Activated T-helper 2 cell treated with anti-CD3 and anti-CD28 coated beads, Interferon-gamma antibody, Interleukin-2, Interleukin-4, amounts not matched to agents 10 μg/mL and 5 μg/mL and 100 μg/mL, durations not matched to agents 14 hours and 24 hours and 36 hours (primary cell): ENCODE measurements at regions not wholly inside any gene's neighbourhood (a gene's known extent, or its start where the extent isn't known, plus 50 kb on each side); places are given as distances from the start of the nearest gene placed in this dataset.
"Not testable (repeated sequence)": the region's sequence is repeated elsewhere in the genome, so short reads cannot be mapped to it uniquely, and the experiment has no call there.

Experiments used
- DNase-seq: peaks from one replicate; pipeline ENCODE4 v3.0.0; 2021; ENCODE audit warnings: low spot score
- H3K27ac Mint-ChIP-seq: one replicate; pipeline ENCODE4 v1.8.0; 2021; ENCODE audit warnings: mixed read lengths
- H3K27me3 Mint-ChIP-seq: one replicate; pipeline ENCODE4 v1.8.0; 2021; ENCODE audit warnings: low read depth, mixed read lengths
- H3K36me3 Mint-ChIP-seq: one replicate; pipeline ENCODE4 v1.8.0; 2021; ENCODE audit warnings: low read depth, mixed read lengths
- H3K4me1 Mint-ChIP-seq: one replicate; pipeline ENCODE4 v1.8.0; 2021; ENCODE audit warnings: low read depth, mixed read lengths
- H3K4me3 Mint-ChIP-seq: one replicate; pipeline ENCODE4 v1.8.0; 2021; ENCODE audit warnings: low read depth, mild to moderate bottlenecking, moderate library complexity, mixed read lengths
- H3K9me3 Mint-ChIP-seq: one replicate; pipeline ENCODE4 v1.8.0; 2021; ENCODE audit warnings: mixed read lengths
- intact Hi-C: fragments of 100-400 bp; cut with micrococcal nuclease; formaldehyde crosslinking; loops from one replicate; pipeline ENCODE4 v1.15.1; 2023

DNA sequence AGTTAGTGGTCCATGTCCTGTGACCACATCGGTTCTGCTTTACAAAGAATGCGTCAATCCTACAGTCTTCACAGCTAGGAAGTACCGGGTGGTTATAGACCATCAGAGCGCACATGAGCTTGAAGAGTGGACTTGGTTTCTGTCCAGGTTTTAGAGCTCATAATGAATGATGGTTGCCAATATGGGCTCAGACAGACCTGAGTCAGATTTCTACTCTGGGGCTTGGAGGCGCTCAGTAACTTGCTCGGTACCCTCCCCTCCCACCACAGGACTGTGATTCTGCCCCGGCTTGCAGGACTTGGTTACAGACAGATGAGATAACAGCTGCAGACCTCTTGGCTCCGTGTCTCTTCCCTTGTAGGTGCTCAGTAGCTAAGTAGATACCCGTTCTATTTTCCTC is 284.7 kb downstream of the TSHZ3 start:
- H3K9me3 Mint-ChIP-seq = no peaks in the 10 kb centered on the region
- H3K27me3 Mint-ChIP-seq = no peaks in the 10 kb centered on the region
- no peak overlapping the region for H3K4me3 Mint-ChIP-seq
- H3K4me1 Mint-ChIP-seq = no peaks in the 10 kb centered on the region
- no peak overlapping the region for H3K27ac Mint-ChIP-seq
- intact Hi-C loops = no loop called here
- DNase-seq = no peak
- H3K36me3 Mint-ChIP-seq = no peaks in the 10 kb centered on the region

DNA sequence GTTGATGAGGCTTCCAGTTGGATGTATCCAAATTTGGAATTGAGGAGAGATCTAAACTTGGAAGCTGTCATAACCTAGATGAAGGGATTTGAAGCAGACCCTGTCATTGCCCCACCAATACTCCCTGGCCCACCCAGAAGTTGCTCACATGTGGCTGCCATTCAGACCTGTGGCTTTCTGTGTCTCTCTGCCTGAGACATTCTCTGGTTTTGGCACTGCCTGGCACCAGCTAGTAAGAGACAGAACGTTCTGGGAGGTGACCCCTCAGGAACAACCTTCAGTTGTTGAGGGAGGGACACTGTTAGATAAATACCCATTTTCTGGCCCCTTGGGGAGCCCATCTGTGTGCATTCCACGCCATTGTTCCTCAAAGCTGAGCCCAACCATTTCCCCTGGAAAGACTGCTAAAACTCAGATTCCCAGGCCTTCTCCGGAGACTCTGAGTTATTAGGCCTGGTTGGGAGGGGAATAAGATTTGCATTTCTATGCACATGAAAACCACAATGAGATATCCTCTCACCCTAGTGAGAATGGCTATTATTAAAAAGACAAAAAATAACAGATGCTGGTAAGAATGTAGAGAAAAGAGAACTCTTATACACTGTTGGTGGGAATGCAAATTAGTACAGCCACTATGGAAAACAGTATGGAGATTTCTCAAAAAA is 290.4 kb downstream of the TSHZ3 start:
- no peak for DNase-seq
- Mint-ChIP-seq H3K9me3 (no peaks in the 10 kb centered on the region), H3K4me1 (no peaks in the 10 kb centered on the region), H3K4me3 (no peak overlapping the region), H3K27me3 (no peaks in the 10 kb centered on the region), H3K27ac (no peak overlapping the region), H3K36me3 (no peaks in the 10 kb centered on the region)
- intact Hi-C loops = no loop called here

DNA sequence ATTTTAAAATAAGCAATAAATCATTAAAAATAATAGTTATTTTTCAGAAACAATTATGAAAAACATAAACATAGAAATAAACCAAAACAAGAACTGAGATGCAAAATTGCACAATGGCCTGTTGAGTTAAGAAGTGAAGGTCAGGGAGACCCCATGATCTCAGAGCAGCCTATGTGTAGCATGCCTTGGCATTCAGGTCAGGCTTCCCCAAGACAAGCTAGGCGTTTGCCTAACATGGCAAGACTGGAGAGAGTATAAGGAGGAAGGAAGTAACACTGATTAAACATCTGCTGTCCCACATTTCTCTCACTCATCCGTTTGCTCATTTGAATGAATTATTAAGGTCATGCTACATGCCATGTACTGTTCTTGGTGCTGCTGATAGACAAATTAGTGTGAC is 291.8 kb downstream of the TSHZ3 start:
- intact Hi-C loops = no loop called here
- H3K4me3 Mint-ChIP-seq = no peak overlapping the region
- H3K36me3 Mint-ChIP-seq = no peaks in the 10 kb centered on the region
- H3K4me1 Mint-ChIP-seq = no peaks in the 10 kb centered on the region
- no peak overlapping the region for H3K27ac Mint-ChIP-seq
- no peaks in the 10 kb centered on the region for H3K27me3 Mint-ChIP-seq
- no peak for DNase-seq
- H3K9me3 Mint-ChIP-seq = no peaks in the 10 kb centered on the region

DNA sequence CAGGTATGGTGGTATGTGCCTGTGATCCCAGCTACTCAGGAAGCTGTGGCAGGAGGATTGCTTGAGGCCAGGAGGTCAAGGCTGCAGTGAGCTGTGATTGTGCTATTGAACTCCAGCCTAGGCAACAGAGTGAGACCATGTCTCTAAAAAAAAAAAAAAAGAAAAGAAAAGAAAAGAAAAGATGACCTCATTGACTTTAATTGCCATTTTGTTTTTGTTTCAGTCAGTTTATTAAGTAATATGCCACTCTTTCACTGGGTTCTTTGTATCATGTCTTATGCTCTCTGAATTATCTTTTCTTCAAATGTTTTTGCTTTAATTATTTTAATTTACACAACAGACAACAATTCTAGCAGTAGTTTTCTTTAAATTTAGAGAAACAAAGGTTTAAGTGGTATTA is 293.8 kb downstream of the TSHZ3 start:
- H3K36me3 Mint-ChIP-seq = no peaks in the 10 kb centered on the region
- no peak overlapping the region for H3K27ac Mint-ChIP-seq
- H3K4me1 Mint-ChIP-seq = no peaks in the 10 kb centered on the region
- H3K9me3 Mint-ChIP-seq = no peaks in the 10 kb centered on the region
- no peak for DNase-seq
- H3K4me3 Mint-ChIP-seq = no peak overlapping the region
- no peaks in the 10 kb centered on the region for H3K27me3 Mint-ChIP-seq
- intact Hi-C loops = loop anchor here (2.0 kb wide), 1 partner anchor 301 kb away; no protein-coding TSS in a partner anchor

GRCh38 chr19:31054430-31054829 is 294.8 kb downstream of the TSHZ3 start:
- intact Hi-C loops = loop anchor here (2.0 kb wide), 1 partner anchor 302 kb away; no protein-coding TSS in a partner anchor
- H3K9me3 Mint-ChIP-seq = no peaks in the 10 kb centered on the region
- H3K27ac Mint-ChIP-seq = no peak overlapping the region
- H3K4me3 Mint-ChIP-seq = no peak overlapping the region
- no peaks in the 10 kb centered on the region for H3K27me3 Mint-ChIP-seq
- no peak for DNase-seq
- no peaks in the 10 kb centered on the region for H3K4me1 Mint-ChIP-seq
- H3K36me3 Mint-ChIP-seq = no peaks in the 10 kb centered on the region

DNA sequence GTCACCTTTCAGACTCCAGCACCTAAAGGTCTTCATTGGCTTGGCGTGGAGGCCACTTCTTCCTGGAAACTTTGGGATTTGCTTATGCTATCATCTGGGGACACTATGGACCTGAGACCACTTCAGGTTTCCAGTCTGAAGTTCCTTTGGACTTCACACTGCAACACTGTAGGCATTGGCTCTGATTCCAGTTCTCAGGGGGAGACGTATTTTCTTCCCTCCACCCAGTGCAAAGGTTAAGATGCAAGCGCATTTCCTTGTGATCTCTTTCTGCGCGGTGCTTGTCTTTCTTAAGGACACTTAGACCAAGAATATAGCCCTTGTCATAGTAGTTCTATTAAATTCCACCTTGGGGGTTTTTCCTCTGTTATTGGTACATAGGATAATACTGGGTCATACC is 299.8 kb downstream of the TSHZ3 start:
- H3K27me3 Mint-ChIP-seq = no peaks in the 10 kb centered on the region
- no peak overlapping the region for H3K4me3 Mint-ChIP-seq
- H3K4me1 Mint-ChIP-seq = no peaks in the 10 kb centered on the region
- DNase-seq = no peak
- H3K36me3 Mint-ChIP-seq = no peaks in the 10 kb centered on the region
- H3K27ac Mint-ChIP-seq = no peak overlapping the region
- intact Hi-C loops = no loop called here
- no peaks in the 10 kb centered on the region for H3K9me3 Mint-ChIP-seq

DNA sequence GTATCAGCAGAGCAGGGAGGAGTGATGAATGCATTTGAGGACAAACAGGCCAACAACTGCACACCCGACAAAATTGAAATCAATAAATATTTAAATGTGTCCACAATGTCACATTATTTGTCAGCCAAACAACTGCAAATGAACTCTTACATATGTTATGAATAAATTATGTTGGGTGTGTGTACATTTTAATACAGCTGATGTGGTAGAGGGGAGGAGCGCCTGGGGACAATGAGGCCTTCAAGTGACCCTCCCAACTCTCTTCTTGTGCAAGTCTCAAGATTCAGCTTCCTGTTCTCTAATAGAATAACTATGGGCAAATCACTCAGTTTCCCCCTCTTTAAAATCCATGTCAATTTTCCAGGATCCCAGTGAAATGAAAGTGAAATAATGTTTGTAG is 303.2 kb downstream of the TSHZ3 start:
- intact Hi-C loops = no loop called here
- no peaks in the 10 kb centered on the region for H3K36me3 Mint-ChIP-seq
- H3K4me3 Mint-ChIP-seq = no peak overlapping the region
- H3K27me3 Mint-ChIP-seq = no peaks in the 10 kb centered on the region
- no peaks in the 10 kb centered on the region for H3K4me1 Mint-ChIP-seq
- no peaks in the 10 kb centered on the region for H3K9me3 Mint-ChIP-seq
- H3K27ac Mint-ChIP-seq = no peak overlapping the region
- DNase-seq = no peak

- DNase-seq = no peak
These were observed 307.8 kb downstream of the TSHZ3 start for GRCh38 chr19:31041461-31041860.

GRCh38 chr19:31039151-31039550 is 310.1 kb downstream of the TSHZ3 start:
- no peak for DNase-seq
- Mint-ChIP-seq H3K27me3 (no peaks in the 10 kb centered on the region), H3K4me3 (no peak overlapping the region), H3K27ac (no peak overlapping the region), H3K36me3 (no peaks in the 10 kb centered on the region), H3K4me1 (no peaks in the 10 kb centered on the region), H3K9me3 (no peaks in the 10 kb centered on the region)
- intact Hi-C loops = no loop called here

More at GRCh38 chr19:31041461-31041860, 307.8 kb downstream of the TSHZ3 start:
- Mint-ChIP-seq H3K4me1 (no peaks in the 10 kb centered on the region), H3K9me3 (no peaks in the 10 kb centered on the region), H3K27ac (no peak overlapping the region), H3K36me3 (no peaks in the 10 kb centered on the region), H3K27me3 (no peaks in the 10 kb centered on the region), H3K4me3 (no peak overlapping the region)
- intact Hi-C loops = no loop called here

- DNase-seq = no peak
- Mint-ChIP-seq H3K36me3 (no peaks in the 10 kb centered on the region), H3K9me3 (no peaks in the 10 kb centered on the region), H3K27me3 (no peaks in the 10 kb centered on the region), H3K4me1 (no peaks in the 10 kb centered on the region), H3K27ac (no peak overlapping the region), H3K4me3 (no peak overlapping the region)
- intact Hi-C loops = no loop called here
These were observed 311.8 kb downstream of the TSHZ3 start for GRCh38 chr19:31037286-31037980.

GRCh38 chr19:31031455-31031854 is 317.8 kb downstream of the TSHZ3 start:
- intact Hi-C loops, H3K4me1 Mint-ChIP-seq, H3K4me3 Mint-ChIP-seq, H3K27ac Mint-ChIP-seq, H3K9me3 Mint-ChIP-seq, H3K36me3 Mint-ChIP-seq, DNase-seq, H3K27me3 Mint-ChIP-seq: not testable (repeated sequence)

DNA sequence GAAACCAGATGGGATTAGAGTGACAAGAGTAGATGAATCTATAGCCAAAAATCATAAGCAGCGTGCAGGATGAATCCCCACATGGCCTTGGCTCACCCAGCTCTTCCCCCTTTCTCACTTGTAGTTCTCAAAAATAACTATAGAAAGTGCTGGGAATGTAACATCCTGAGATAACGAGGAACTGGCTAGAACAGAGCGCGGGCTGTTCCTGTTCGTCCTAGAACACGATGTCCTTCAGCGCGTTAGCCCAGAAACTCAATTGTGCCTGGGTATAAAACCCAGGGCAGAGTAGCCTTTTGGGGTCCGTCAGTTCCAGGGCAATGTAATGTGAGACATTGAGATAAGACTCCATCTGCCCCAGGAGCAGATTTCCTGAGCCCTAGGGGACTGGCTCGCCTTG is 326.2 kb downstream of the TSHZ3 start:
- Mint-ChIP-seq H3K36me3 (no peaks in the 10 kb centered on the region), H3K4me3 (no peak overlapping the region), H3K27ac (no peak overlapping the region), H3K27me3 (no peaks in the 10 kb centered on the region), H3K9me3 (no peaks in the 10 kb centered on the region), H3K4me1 (no peaks in the 10 kb centered on the region)
- no peak for DNase-seq
- intact Hi-C loops = no loop called here

GRCh38 chr19:31018936-31019335 is 330.3 kb downstream of the TSHZ3 start:
- no peak overlapping the region for H3K4me3 Mint-ChIP-seq
- no peak overlapping the region for H3K27ac Mint-ChIP-seq
- intact Hi-C loops = no loop called here
- H3K36me3 Mint-ChIP-seq = no peaks in the 10 kb centered on the region
- no peaks in the 10 kb centered on the region for H3K27me3 Mint-ChIP-seq
- H3K4me1 Mint-ChIP-seq = peaks cover 2% of the 10 kb centered on the region
- DNase-seq = no peak
- H3K9me3 Mint-ChIP-seq = no peaks in the 10 kb centered on the region
